Chondrocyte (in vitro differentiated cells): ENCODE measurements at regions not wholly inside any gene's neighbourhood (a gene's known extent, or its start where the extent isn't known, plus 50 kb on each side); places are given as distances from the start of the nearest gene placed in this dataset.

ENCODE experiments used
- DNase-seq: peaks from one replicate; pipeline ENCODE4 v3.0.0; 2021; ENCODE audit warnings: mixed read lengths, low spot score
- H3K27ac Mint-ChIP-seq: one replicate; pipeline ENCODE4 v1.8.0; 2021; ENCODE audit warnings: mild to moderate bottlenecking, moderate library complexity, mixed read lengths; ENCODE audit not compliant: unreplicated experiment
- H3K27me3 Mint-ChIP-seq: 2 replicates; pipeline ENCODE4 v1.8.0; 2021; ENCODE audit warnings: low read depth, mixed read lengths
- H3K36me3 Mint-ChIP-seq: 2 replicates; pipeline ENCODE4 v1.8.0; 2021; ENCODE audit warnings: low read depth, mixed read lengths
- H3K4me1 Mint-ChIP-seq: 2 replicates; pipeline ENCODE4 v1.8.0; 2021; ENCODE audit warnings: low read depth, mild to moderate bottlenecking, mixed read lengths
- H3K4me3 Mint-ChIP-seq: one replicate; pipeline ENCODE4 v1.8.0; 2021; ENCODE audit warnings: mild to moderate bottlenecking, moderate library complexity, mixed read lengths; ENCODE audit not compliant: unreplicated experiment
- H3K9me3 Mint-ChIP-seq: 2 replicates; pipeline ENCODE4 v1.8.0; 2021; ENCODE audit warnings: low read depth, mixed read lengths
- TF ChIP-seq, protein P1 (sequence below): fragments of 200-600 bp; sonication (generic); IDR thresholded peaks from 2 replicates; pipeline ENCODE4 v1.5.0; 2021; ENCODE audit warnings: antibody characterized with exemption, mild to moderate bottlenecking, moderate library complexity

- no peaks in the 10 kb centered on the region for H3K9me3 Mint-ChIP-seq
- no peak overlapping the region for H3K4me3 Mint-ChIP-seq
- H3K27me3 Mint-ChIP-seq, result peaks cover 27% of the 10 kb centered on the region
- TF ChIP-seq, protein P1, sequence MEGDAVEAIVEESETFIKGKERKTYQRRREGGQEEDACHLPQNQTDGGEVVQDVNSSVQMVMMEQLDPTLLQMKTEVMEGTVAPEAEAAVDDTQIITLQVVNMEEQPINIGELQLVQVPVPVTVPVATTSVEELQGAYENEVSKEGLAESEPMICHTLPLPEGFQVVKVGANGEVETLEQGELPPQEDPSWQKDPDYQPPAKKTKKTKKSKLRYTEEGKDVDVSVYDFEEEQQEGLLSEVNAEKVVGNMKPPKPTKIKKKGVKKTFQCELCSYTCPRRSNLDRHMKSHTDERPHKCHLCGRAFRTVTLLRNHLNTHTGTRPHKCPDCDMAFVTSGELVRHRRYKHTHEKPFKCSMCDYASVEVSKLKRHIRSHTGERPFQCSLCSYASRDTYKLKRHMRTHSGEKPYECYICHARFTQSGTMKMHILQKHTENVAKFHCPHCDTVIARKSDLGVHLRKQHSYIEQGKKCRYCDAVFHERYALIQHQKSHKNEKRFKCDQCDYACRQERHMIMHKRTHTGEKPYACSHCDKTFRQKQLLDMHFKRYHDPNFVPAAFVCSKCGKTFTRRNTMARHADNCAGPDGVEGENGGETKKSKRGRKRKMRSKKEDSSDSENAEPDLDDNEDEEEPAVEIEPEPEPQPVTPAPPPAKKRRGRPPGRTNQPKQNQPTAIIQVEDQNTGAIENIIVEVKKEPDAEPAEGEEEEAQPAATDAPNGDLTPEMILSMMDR, result no peak
- H3K4me1 Mint-ChIP-seq, result no peaks in the 10 kb centered on the region
- no peak for DNase-seq
- H3K36me3 Mint-ChIP-seq, result peaks cover 1% of the 10 kb centered on the region
- no peak overlapping the region for H3K27ac Mint-ChIP-seq
Measured at GRCh38 chr1:96579636-96580035, 141.9 kb upstream of the PTBP2 start.

DNA sequence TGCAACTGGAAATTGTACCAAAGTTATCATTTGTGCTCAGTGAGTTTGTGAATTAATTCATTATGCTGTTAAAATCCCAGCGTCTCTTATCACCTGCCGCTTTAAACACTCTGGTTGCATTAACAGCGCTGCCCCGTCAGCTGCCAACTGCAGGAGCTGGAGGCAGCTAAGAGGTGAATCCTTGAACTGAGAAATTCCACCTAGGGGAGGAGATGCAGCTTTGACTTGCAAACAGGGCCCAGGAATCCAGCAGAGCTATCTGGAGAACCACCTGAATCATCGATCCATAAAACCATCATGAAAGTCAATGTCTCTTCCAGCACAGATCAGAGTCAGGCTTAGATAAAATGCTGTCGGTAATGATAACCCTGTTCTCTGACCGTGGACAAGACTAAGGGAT lies 140.7 kb upstream of the PTBP2 start:
- Mint-ChIP-seq H3K27me3 (peaks cover 24% of the 10 kb centered on the region), H3K4me3 (no peak overlapping the region), H3K27ac (no peak overlapping the region), H3K9me3 (no peaks in the 10 kb centered on the region), H3K4me1 (no peaks in the 10 kb centered on the region), H3K36me3 (peaks cover 1% of the 10 kb centered on the region)
- TF ChIP-seq, protein P1, result no peak
- DNase-seq, result no peak

GRCh38 chr1:96581772-96582171 lies 139.8 kb upstream of the PTBP2 start:
- no peak overlapping the region for H3K4me3 Mint-ChIP-seq

GRCh38 chr1:96583903-96584302 lies 137.7 kb upstream of the PTBP2 start:
- Mint-ChIP-seq H3K4me3 (no peak overlapping the region), H3K27me3 (peaks cover 27% of the 10 kb centered on the region)
- DNase-seq, result no peak

More at GRCh38 chr1:96581772-96582171, 139.8 kb upstream of the PTBP2 start:
- Mint-ChIP-seq H3K27ac (no peak overlapping the region), H3K36me3 (peaks cover 1% of the 10 kb centered on the region), H3K9me3 (no peaks in the 10 kb centered on the region), H3K4me1 (no peaks in the 10 kb centered on the region), H3K27me3 (peaks cover 25% of the 10 kb centered on the region)
- TF ChIP-seq, protein P1, result no peak
- DNase-seq, result no peak

GRCh38 chr1:96587222-96587621 lies 134.4 kb upstream of the PTBP2 start:
- no peaks in the 10 kb centered on the region for H3K36me3 Mint-ChIP-seq
- H3K27ac Mint-ChIP-seq, result no peak overlapping the region
- TF ChIP-seq, protein P1, result no peak
- no peak overlapping the region for H3K4me3 Mint-ChIP-seq
- H3K4me1 Mint-ChIP-seq, result no peaks in the 10 kb centered on the region
- H3K27me3 Mint-ChIP-seq, result peaks cover 13% of the 10 kb centered on the region
- no peaks in the 10 kb centered on the region for H3K9me3 Mint-ChIP-seq
- no peak for DNase-seq

More at GRCh38 chr1:96583903-96584302, 137.7 kb upstream of the PTBP2 start:
- no peak overlapping the region for H3K27ac Mint-ChIP-seq
- no peaks in the 10 kb centered on the region for H3K4me1 Mint-ChIP-seq
- H3K9me3 Mint-ChIP-seq, result no peaks in the 10 kb centered on the region
- TF ChIP-seq, protein P1, result no peak
- H3K36me3 Mint-ChIP-seq, result no peaks in the 10 kb centered on the region
